Hippocampal formation (tissue), 2 donors: ENCODE measurements at regions not wholly inside any gene's neighbourhood (a gene's known extent, or its start where the extent isn't known, plus 50 kb on each side); places are given as distances from the start of the nearest gene placed in this dataset.
"Not testable (repeated sequence)": the region's sequence is repeated elsewhere in the genome, so short reads cannot be mapped to it uniquely, and the experiment has no call there.

Experiments
- DNase-seq, 2 donors: peaks; one replicate each; lab custom pipeline; 2025; lab: John Stamatoyannopoulos, UW

- DNase-seq = no peak
These were observed 87.7 kb downstream of the UTP18 start for GRCh38 chr17:51347851-51348584.

- DNase-seq = no peak
These were observed 90.7 kb downstream of the UTP18 start for GRCh38 chr17:51351080-51351479.

GRCh38 chr17:51351890-51352289, 91.5 kb downstream of the UTP18 start:
- peak; percentile 49 to 68 for DNase-seq

- DNase-seq = no peak
These were observed 92.5 kb downstream of the UTP18 start for GRCh38 chr17:51352798-51353197.

GRCh38 chr17:51353296-51353695, 93.0 kb downstream of the UTP18 start:
- no peak for DNase-seq

- no peak for DNase-seq
These were observed 94.6 kb downstream of the UTP18 start for GRCh38 chr17:51354936-51355335.

- no peak for DNase-seq
These were observed 95.4 kb downstream of the UTP18 start for GRCh38 chr17:51355441-51356410.

GRCh38 chr17:51359055-51359454, 98.7 kb downstream of the UTP18 start:
- DNase-seq = no peak

- DNase-seq = peak; percentile 44
These were observed 102.7 kb downstream of the UTP18 start for GRCh38 chr17:51362811-51363585.

GRCh38 chr17:51365090-51365489, 104.7 kb downstream of the UTP18 start:
- DNase-seq = no peak

- no peak for DNase-seq
These were observed 106.5 kb downstream of the UTP18 start for GRCh38 chr17:51366866-51367265.

- DNase-seq = not testable (repeated sequence)
These were observed 107.5 kb downstream of the UTP18 start for GRCh38 chr17:51367836-51368235.

- DNase-seq = peak; percentile 81 to 97
These were observed 111.4 kb downstream of the UTP18 start for GRCh38 chr17:51371732-51372151.

GRCh38 chr17:51372345-51373004, 112.1 kb downstream of the UTP18 start:
- peak; percentile 73 to 88 for DNase-seq

- DNase-seq = no peak
These were observed 113.3 kb downstream of the UTP18 start for GRCh38 chr17:51373489-51374152.

- no peak for DNase-seq
These were observed 113.9 kb downstream of the UTP18 start for GRCh38 chr17:51374209-51374608.

- DNase-seq = no peak
These were observed 115.4 kb downstream of the UTP18 start for GRCh38 chr17:51375771-51376170.

- DNase-seq = no peak
These were observed 116.4 kb downstream of the UTP18 start for GRCh38 chr17:51376739-51377138.

GRCh38 chr17:51381262-51381661, 120.9 kb downstream of the UTP18 start:
- DNase-seq = no peak

GRCh38 chr17:51385208-51385607, 124.9 kb downstream of the UTP18 start:
- no peak for DNase-seq

- DNase-seq = no peak
These were observed 127.2 kb downstream of the UTP18 start for GRCh38 chr17:51387582-51387981.
